ENCODE measurements at regions not wholly inside any gene's neighbourhood (a gene's known extent, or its start where the extent isn't known, plus 50 kb on each side); places are given as distances from the start of the nearest gene placed in this dataset.

- no peak for TF ChIP-seq POLR2A (IDR thresholded peaks at IDR 0.05)
- no peak for TF ChIP-seq CTCF (IDR thresholded peaks at IDR 0.05)
These were observed 285.4 kb upstream of the HS6ST1 start for GRCh38 chr2:128604045-128604444.

Measured in right lobe of liver (tissue), 4 donors.